ENCODE measurements at regions not wholly inside any gene's neighbourhood (a gene's known extent, or its start where the extent isn't known, plus 50 kb on each side); places are given as distances from the start of the nearest gene placed in this dataset.

DNA sequence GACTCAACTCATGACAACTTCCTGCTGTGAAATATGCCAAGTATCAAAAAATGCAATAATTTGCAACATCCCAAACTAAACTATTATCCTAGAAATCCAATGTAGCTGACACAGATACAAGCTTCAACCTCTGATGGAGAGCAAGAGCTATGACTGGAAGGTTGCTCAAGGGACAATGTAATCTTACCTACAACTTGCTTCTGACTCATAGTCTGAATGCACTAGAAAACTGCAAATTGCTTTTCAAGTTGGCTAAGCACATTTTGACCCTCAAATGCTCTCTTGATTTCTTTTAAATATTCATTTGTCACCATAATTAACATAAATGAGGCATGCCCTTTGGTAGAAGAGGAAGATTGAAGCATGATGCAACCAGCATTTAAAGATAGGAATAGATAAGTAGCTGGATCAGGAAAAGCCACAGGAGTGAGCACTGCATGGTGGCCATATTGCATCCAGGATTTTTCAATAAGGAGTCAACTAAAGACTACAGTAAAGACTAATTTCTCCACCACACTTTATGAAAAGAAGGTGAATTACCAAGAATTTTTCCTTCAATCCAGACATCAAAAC is 630.8 kb upstream of the GBE1 start:
- intact Hi-C loops (cut with DNase I) = no loop called here
- TF ChIP-seq, protein P1, sequence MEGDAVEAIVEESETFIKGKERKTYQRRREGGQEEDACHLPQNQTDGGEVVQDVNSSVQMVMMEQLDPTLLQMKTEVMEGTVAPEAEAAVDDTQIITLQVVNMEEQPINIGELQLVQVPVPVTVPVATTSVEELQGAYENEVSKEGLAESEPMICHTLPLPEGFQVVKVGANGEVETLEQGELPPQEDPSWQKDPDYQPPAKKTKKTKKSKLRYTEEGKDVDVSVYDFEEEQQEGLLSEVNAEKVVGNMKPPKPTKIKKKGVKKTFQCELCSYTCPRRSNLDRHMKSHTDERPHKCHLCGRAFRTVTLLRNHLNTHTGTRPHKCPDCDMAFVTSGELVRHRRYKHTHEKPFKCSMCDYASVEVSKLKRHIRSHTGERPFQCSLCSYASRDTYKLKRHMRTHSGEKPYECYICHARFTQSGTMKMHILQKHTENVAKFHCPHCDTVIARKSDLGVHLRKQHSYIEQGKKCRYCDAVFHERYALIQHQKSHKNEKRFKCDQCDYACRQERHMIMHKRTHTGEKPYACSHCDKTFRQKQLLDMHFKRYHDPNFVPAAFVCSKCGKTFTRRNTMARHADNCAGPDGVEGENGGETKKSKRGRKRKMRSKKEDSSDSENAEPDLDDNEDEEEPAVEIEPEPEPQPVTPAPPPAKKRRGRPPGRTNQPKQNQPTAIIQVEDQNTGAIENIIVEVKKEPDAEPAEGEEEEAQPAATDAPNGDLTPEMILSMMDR (IDR thresholded peaks at IDR 0.05) = no peak
- Histone ChIP-seq H3K4me3 (no peak overlapping the region), H3K4me1 (no peaks in the 10 kb centered on the region), H3K27me3 (no peaks in the 10 kb centered on the region), H3K9me3 (no peaks in the 10 kb centered on the region), H3K27ac (no peak overlapping the region), H3K36me3 (no peaks in the 10 kb centered on the region)
- DNase-seq (no peak), ATAC-seq (no peak), FAIRE-seq (no peak)

- TF ChIP-seq, protein P1 (IDR thresholded peaks at IDR 0.05) = no peak
- H3K36me3 ChIP-seq = no peaks in the 10 kb centered on the region
- H3K4me1 ChIP-seq = no peaks in the 10 kb centered on the region
- no peak overlapping the region for H3K4me3 ChIP-seq
- intact Hi-C loops (cut with DNase I) = no loop called here
- H3K27me3 ChIP-seq = no peaks in the 10 kb centered on the region
- DNase-seq (no peak), ATAC-seq (no peak), FAIRE-seq (no peak)
- H3K9me3 ChIP-seq = no peaks in the 10 kb centered on the region
- WGBS, 2 donors = 71 to 73% methylated on average over 4 of the region's 4 CpGs
- H3K27ac ChIP-seq = no peak overlapping the region
These were observed 629.4 kb upstream of the GBE1 start for GRCh38 chr3:82390868-82391267.

- FAIRE-seq (no peak), DNase-seq (no peak), ATAC-seq (no peak)
- WGBS, 2 donors = 63 to 68% methylated on average over 2 of the region's 2 CpGs
- Histone ChIP-seq H3K27me3 (no peaks in the 10 kb centered on the region), H3K27ac (no peak overlapping the region), H3K36me3 (no peaks in the 10 kb centered on the region), H3K4me1 (no peaks in the 10 kb centered on the region), H3K4me3 (no peak overlapping the region), H3K9me3 (no peaks in the 10 kb centered on the region)
- intact Hi-C loops (cut with DNase I) = no loop called here
- TF ChIP-seq, protein P1 (IDR thresholded peaks at IDR 0.05) = no peak
These were observed 625.2 kb upstream of the GBE1 start for GRCh38 chr3:82386647-82387046.

DNA sequence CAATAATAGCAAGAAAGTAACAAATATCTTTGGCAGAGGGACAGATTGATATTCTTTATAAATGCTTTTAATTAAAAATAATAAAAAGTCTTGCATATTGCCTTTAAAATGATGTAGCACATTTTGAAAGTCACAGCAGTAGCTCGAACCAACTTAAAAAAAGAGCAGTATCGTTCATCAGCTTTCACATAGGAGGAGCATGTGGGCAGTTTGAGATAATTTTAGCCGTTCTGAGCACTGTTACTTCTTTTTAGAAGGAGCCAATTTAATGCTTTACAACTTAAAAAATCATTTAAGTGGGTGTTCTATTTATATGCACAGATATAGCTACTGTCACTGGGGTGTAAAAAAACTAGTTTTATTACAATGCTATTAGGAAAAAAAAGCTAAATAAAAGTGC is 622.7 kb upstream of the GBE1 start:
- ATAC-seq = no peak
- 52 to 64% methylated on average over 3 of the region's 3 CpGs for WGBS, 2 donors
- TF ChIP-seq, protein P1 (IDR thresholded peaks at IDR 0.05) = no peak
- no peak for DNase-seq
- H3K9me3 ChIP-seq = no peaks in the 10 kb centered on the region
- H3K27me3 ChIP-seq = no peaks in the 10 kb centered on the region
- FAIRE-seq = no peak
- H3K4me1 ChIP-seq = no peaks in the 10 kb centered on the region
- no peaks in the 10 kb centered on the region for H3K36me3 ChIP-seq
- intact Hi-C loops (cut with DNase I) = no loop called here
- H3K4me3 ChIP-seq = no peak overlapping the region
- no peak overlapping the region for H3K27ac ChIP-seq

- Histone ChIP-seq H3K36me3 (no peaks in the 10 kb centered on the region), H3K4me3 (no peak overlapping the region), H3K4me1 (no peaks in the 10 kb centered on the region), H3K9me3 (no peaks in the 10 kb centered on the region), H3K27ac (no peak overlapping the region), H3K27me3 (no peaks in the 10 kb centered on the region)
- ATAC-seq = no peak
- FAIRE-seq = no peak
- WGBS, 2 donors = 70 to 84% methylated on average over 4 of the region's 4 CpGs
- intact Hi-C loops (cut with DNase I) = no loop called here
- TF ChIP-seq, protein P1 (IDR thresholded peaks at IDR 0.05) = no peak
- no peak for DNase-seq
These were observed 621.4 kb upstream of the GBE1 start for GRCh38 chr3:82382831-82383230.

Data from pancreas (tissue), 10 donors.